CD4-positive, alpha-beta T cell treated with Interleukin-6 for 4 hours (primary cell): ENCODE measurements at regions not wholly inside any gene's neighbourhood (a gene's known extent, or its start where the extent isn't known, plus 50 kb on each side); places are given as distances from the start of the nearest gene placed in this dataset.
"Not testable (repeated sequence)": the region's sequence is repeated elsewhere in the genome, so short reads cannot be mapped to it uniquely, and the experiment has no call there.

ENCODE experiments used
- DNase-seq: peaks from one replicate; pipeline ENCODE4 v3.0.0-alpha.2; 2020; ENCODE audit warnings: mixed read lengths

DNA sequence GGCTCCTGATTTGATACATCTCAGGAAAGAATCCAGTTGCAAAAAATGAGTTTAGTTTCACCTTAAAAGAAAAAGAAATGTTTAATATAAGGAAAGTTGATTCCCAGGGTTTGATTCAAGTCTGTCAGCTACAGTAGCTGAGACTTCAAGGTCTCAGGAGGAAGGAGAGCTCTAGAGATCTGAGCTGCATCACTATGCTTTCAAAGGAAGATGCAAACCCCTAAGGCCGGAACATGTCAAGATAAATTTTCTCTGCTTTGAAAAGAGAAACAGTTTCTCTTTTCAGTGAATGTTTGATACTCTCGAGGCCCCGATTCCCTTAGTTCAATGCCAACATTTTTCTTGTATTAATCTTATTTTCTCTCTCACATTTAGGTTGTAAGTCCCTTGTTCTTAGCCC lies 128.6 kb downstream of the RGPD3 start:
- no peak for DNase-seq

DNA sequence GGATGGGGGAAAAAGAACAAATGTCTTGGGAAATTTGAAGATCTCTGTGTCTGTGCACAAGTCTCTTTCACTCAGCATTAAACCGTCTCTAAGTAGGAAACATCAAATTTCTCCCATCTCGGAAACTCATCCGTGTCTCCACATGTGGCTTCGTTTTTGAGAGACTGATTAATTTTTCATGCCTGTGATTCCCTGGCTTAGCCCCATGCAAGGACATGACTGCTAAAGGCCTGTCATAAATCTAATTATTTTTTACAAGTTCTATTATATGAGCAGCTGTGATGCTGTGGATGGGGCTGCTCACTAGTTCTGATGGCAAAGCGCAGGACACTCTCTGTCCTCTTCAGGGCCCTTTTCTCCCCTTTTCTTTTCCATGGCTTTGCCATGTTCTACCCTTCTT lies 129.1 kb downstream of the RGPD3 start:
- no peak for DNase-seq

DNA sequence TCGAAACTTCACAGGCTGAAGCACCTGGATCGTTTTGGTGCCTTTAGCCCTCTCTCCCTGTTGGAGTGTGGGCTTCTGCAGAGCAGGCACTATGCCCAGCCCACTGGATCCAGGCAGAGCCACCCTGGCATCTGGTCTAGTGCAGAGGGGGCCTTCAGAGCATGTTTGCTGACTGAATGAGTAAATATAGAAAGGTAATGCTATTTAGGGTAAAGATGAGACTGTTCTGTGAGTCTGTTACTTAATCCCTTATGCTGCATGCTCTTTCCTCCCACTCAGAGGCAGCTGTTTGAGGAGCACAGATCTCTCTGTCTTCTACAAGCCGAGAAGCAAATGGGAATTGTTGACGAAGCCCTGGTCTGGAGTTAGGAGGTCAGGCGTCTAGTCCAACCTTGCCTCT lies 130.2 kb downstream of the RGPD3 start:
- no peak for DNase-seq

DNA sequence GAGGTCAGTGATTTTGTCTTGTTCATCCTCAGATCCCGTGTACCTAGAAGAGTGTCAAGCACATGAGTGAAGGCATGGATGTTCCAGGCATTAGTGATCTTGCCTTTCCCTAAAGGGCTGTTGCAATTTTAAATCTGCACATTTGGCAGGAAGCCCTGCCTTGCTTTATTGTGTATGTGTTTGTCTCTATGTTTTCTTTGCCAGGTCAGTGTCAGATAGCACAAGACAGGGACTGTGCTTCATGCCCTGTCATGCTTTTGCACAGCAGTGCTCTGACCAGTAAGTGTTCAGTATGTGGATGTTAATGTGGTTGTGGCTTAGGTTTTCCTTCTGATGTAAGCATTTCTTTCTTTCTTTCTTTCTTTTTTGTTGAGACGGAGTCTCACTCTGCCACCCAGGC lies 131.5 kb downstream of the RGPD3 start:
- DNase-seq: no peak

DNA sequence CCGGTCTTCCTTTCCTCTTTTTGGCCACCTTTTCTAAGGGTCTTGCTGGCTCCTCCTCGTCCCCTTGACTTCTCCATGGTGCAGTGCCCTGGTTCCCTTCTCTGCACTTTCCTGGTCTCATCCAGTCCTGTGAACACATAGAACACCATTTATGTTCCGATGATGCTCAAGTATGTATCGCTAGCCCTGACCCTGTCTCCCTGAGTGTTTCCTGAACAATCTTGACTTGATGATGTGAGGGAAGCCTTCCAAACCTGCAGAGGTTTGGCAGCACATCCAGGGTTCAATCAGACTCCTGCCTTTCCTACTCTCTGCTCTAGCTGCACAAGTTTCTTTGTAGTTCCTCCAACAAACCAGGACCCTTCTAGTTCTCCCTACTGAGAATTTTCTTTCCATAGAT lies 132.1 kb downstream of the RGPD3 start:
- DNase-seq: no peak

DNA sequence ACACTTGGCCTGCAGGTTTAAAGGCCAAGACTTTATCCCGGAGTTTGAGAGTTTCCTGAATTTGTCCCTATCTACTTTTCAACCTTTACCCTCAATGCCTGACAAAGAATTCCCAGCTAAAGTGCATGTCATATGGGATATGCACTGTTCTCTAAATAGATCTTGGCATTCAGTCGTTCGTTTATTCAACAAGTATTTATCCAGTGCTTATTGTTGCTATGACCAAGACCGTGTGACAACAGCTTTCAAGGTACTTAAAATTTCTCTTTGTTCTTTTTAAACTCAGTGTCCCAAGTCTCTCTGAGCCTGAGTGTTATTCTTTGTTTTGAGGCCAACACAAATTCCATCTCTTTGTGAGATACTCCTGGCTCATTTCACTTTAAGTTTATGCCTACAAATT lies 133.4 kb downstream of the RGPD3 start:
- DNase-seq: no peak

DNA sequence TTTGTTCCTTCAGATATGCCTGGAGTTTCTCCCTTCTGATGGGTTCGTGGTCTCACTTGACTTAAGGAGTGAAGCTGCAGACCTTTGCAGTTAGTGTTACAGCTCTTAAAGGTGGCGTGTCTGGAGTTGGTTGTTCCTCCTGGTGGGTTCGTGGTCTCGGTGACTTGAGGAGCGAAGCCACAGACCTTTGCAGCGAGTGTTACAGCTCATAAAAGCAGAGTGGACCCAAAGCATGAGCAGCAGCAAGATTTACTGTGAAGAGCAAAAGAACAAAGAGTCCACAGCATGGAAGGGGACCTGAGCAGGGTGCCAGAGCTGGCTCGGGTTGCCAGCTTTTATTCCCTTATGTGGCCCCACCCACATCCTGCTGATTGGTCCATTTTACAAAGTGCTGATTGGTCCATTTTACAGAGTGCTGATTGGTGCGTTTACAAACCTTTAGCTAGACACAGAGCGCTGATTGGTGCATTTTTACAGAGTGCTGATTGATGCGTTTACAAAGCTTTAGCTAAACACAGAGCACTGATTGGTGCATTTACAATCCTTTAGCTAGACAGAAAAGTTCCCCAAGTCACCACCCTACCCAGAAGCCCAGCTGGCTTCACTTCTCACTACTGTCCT lies 134.8 kb downstream of the RGPD3 start:
- not testable (repeated sequence) for DNase-seq

DNA sequence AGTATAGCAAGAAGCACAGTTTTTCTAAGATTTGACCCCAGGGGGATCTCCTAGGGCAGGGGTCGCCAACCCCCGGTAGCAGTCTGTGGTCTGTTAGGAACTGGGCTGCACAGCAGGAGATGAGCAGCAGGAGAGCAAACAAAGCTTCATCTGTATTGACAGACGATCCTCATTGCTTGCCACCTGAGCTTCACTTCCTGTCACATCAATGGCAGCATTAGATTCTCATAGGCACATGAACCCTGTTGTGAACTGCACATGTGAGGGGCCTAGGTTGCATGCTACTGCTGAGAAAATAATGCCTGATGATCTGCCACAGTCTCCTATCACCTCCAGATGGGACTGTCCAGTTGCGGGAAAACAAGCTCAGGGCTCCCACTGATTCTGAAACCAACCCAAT lies 136.2 kb downstream of the RGPD3 start:
- DNase-seq: no peak

DNA sequence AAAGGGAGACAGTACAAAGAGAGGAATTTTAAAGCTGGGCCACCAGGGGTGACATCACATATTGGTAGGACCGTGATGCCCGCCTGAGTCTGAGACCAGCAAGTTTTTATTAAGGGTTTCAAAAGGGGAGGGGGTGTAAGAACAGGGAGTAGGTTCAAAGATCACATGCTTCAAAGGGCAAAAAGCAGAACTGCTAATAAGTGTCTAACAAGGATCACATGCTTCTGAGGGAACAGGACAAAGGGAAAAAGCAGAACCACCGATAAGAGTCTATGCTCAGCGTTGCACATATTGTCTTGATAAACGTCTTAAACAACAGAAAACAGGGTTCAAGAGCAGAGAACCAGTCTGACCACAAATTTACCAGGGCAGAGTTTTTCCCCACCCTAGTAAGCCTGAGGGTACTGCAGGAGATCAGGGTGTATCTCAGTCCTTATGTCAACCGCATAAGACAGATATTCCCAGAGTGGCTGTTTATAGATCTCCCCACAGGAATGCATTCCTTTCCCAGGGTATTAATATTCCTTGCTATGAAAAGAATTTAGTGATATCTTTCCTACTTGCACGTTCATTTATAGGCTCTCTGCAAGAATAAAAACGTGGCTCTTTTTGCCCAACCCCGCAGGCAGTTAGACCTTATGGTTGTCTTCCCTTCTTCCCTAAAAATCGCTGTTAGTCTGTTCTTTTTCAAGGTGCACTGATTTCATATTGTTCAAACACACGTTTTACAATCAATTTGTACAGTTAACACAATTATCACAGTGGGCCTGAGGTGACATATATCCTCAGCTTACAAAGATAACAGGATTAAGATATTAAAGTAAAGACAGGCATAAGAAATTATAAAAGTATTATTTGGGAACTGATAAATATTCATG lies 136.5 kb upstream of the UXS1 start:
- DNase-seq: not testable (repeated sequence)

DNA sequence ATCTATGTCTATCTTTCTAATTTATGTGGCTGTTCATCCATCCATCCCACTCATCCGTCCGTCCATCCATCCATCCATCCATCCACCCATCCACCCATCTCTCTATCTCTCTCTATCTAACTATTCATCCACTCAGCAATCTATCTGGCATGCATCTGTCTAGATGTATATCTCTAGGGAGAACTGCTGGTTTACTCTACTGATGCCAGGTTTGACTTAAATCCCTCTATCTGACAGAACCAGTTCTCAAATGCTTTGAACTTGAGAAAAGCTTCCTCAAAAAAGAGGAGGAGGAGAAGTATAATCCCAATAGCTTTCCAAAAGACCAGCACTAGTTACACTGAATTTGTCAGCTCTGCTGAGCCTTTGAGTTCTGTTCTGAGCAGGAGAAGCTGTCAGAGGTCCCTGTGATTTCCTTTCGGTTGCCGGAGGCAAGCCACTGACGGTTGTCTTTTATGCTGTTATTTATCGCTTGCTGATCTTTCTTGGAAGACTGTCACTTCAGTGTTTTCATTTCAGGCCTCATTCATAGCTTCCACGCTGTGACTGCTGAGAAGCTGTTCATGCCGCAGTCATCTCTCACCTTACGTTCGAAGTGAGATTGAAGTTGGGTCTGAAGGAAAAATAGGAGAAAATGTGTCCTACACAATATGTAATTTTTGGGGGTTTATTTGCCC lies 129.4 kb upstream of the UXS1 start:
- DNase-seq: no peak

DNA sequence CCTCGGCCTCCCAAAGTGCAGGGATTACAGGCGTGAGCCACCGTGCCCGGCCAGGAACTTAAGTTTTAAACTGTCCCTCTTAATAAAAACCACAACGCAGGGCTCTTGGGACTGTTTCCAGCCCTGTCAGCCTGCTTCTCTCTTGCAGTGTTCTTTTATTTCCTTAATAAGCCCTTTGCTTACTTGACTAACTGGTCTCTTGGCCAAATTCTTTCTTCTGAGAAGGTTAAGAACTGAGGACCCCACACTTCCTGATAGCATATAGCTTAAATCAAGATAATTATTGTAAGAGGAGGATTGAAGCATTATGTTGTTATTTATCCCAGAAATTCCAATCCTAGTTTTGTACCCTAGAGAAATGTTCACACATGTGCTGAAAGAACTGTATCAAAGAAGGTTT lies 128.2 kb upstream of the UXS1 start:
- DNase-seq: no peak

DNA sequence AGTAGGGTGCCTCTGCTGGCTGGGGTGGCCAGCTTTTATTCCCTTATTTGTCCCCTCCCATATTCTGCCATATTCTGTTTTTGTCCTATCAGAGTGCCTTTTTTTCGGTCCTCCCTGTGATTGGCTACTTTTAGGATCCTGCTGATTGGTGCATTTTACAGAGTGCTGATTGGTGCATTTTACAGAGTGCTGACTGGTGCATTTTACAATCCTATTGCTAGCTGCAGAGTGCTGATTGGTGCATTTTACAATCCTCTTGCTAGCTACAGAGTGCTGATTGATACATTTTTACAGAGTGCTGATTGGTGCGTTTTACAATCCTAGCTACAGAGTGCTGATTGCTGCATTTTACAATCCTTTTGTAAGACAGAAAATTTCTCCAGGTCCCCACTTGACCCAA lies 126.3 kb upstream of the UXS1 start:
- DNase-seq: not testable (repeated sequence)

DNA sequence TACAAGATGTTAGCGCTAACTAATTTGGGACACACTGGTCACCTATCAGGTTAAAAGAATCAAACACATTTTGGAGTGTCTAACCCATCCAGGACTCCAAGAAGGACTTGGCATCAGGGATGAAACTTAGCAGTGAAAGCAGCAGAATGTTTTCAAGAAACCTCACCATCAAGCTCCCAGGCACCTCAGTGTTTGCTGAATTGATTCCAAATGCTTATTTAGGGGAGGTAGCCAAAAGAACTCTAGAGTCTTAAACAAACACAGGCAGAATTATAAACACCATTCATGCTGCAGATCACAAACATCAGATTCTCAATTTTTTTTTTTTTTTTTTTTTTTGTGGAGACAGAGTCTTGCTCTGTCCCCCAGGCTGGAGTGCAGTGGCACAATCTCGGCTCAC lies 122.8 kb upstream of the UXS1 start:
- no peak for DNase-seq

DNA sequence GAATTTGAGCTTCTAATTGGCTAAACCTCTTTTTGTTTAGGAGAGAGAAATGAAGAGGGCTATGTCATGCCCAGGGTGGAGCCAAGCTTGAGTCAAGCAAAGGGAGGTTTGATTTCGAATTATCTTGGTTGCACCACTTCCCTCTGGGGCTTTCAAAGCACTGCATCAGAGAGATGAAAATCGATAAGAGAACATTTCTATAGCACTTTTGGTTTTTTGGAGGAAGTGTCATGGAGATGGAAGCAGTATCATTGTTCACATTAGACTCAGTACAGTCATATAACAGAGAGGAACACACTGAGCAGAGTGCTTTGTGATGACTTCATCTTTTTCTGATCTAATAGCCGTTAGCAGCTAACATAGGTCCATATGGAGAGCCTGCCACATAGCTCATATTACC lies 120.3 kb upstream of the UXS1 start:
- DNase-seq: no peak

DNA sequence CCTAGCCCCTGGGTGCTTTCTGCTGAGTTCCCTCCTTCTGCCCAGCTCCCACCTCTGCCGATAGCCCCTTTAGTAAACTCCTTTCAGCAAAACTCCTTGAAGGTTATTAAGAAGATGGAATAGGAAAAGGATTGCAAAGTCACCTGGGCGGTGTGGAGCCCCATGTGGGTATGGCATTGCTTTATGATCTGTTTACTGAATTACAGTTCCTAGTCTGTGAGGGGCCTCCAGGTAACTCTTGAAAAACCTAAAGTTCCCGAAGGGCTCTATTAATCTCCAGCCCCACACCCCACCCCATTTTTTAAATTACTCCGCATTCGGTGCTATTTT lies 116.9 kb upstream of the UXS1 start:
- DNase-seq: no peak

DNA sequence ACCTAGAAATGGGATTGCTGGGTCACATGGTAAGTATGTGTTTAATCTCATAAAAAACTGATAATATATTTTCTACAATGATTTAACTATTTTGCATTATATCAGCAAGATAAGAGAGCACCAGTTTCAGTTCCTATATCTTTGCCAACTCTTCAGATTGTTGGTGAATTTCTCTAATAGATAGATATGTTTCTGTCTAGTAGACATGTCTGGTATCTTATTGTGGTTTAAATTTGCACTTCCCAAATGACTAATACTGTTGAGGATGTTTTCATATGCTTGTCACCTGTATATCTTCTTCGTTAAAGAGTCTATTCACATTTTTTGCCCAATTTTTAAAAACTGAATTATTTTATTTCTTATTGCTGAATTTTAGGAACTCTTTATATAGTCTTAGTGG lies 113.8 kb upstream of the UXS1 start:
- no peak for DNase-seq

DNA sequence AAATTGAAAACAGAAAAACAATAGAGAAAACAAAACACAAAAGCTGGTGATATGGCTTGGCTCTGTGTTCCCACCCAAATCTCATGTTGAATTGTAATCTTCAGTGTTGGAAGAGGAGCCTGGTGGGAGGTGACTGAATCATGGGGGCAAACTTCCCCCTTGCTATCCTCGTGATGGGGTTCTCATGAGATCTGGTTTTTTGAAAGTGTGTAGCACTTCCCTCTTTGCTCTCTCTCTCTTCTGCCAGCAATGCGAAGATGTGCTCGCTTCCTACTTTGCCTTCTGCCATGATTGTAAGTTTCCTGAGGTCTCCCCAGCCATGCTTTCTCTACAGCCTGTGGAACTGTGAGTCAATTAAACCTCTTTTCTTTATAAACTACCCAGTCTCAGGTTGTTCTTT lies 112.3 kb upstream of the UXS1 start:
- DNase-seq: no peak

DNA sequence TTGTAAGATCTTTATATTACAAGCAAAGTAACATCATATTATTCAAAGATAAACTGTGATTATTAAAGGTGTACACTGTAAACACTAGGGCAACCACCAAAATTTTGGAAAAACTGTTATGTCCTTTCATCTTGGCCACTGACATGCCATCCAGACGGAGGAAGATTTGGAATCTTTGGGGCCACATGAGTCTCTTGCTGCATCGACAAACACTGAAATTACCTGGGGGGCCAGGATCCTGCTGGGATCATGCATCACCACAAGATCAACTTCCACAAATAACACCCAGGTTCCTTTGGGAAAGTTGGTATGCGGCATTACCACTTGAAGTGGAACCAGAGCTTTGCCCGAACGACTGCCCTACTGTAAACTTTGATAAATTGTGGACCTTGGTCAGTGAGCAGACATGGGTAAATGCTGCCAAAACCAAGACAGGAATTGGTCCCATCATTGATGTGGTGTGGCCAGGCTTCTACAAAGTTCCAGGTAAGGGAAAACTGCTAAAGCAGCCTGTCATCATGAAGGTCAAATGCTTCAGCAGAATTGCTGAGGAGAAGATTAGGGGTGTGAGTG lies 110.6 kb upstream of the UXS1 start:
- no peak for DNase-seq

DNA sequence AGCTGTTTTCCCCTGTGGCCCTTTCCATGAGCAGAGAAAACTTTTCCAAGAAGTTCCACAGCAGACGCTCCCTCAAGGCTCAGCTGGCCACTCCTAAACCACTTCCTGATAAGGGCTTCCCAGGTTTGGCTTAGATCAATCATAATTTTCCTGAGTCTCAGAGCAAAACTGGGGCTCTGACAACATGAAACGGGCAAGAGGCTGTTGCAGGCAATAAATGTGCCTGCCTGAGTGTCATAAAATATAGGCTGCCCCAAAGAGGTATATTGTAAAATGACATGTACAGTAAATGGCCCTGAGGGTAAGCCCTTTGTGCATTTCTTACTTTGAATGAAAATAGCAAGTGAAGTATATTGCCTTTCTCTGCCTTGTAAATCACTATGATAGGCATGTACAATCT lies 105.6 kb upstream of the UXS1 start:
- DNase-seq: no peak

DNA sequence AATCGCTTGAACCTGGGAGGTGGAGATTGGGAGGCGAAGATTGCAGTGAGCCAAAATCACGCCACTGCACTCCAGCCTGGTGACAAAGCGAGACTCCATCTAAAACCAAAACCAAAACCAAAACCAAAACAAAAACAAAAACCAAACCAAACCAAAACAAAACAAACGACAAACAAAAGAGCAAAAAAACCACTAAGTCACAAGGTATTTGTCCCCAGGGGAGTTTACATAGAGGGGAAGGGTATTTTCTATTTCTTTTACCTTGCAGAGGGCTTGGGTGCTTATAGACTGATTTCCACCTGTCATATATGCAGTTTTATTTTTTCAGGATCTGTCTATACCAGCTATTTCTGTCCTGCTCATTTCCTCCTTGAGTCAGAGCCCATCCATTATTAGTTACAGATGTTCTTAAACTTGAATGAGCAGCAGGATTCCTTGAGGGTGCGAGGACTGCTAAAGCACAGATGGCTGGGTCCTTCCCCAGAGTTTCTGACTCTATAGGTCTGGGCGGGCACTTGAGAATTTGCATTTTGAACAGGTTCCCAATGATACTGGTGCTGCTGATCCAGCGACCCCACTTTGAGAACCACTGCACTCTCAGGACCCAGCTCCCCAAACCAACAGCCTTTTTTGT lies 102.2 kb upstream of the UXS1 start:
- no peak for DNase-seq

DNA sequence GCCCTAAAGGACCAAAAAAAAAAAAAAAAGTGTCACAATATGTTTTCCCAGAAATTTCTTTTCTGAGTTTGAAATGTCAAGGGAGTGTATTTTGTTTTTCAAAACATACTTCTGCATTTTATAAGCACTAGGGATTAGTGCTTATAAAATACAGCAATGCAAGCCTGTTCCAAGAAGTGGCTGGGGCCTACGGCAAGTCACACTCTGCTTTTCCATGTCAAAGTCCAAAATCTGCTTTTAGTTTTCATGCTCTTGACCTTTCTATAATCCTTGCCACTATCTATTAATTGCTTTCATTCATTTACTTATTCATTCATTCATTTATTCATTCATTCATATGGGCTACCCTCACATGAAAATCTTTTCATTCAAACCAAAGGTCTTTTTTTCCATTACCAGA lies 100.1 kb upstream of the UXS1 start:
- no peak for DNase-seq

DNA sequence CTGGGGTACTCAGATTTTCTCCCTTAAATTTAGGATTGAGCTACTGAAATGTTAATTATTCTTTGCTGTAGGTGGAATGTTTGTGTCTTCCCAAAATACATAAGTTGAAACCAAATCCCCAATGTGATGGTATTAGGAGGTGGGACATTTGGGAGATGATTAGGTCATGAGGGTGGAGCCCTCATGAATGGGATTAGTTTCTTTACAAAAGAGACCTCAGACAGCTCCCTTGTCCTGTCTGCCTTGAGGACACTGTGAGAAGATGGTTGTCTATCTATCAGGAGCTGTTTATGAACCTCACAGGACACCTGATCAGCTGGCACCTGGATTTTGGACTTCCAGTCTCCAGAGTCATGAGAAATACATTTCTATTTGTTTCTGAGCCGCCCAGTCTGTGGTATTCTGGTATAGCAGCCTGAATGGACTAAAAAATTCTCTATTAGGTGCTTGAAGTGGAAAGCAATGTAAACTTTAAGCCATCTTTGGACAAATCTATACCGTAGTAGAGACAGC lies 99.2 kb upstream of the UXS1 start:
- no peak for DNase-seq

DNA sequence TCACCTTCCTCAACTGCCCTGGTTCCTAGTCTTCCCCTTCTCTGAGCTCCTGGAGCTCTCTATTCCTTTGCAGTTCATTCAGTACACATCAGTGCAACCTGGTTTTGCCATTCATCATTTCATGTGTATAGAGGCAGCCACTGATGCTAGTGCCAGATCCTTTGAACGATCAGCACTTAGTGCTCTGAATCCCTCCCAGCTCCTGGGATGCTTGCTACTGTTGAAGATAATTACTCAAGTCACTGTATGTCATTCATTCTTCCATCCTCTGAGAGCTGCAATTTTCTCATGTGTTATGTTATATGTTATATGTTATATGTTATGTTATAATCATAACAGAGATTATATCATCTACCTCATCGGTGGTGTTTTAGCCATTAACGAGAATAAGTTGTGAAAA lies 98.5 kb upstream of the UXS1 start:
- DNase-seq: no peak
